HFF-Myc (cell line): ENCODE measurements at regions not wholly inside any gene's neighbourhood (a gene's known extent, or its start where the extent isn't known, plus 50 kb on each side); places are given as distances from the start of the nearest gene placed in this dataset.

ENCODE experiments used
- DNase-seq: peaks from one replicate; pipeline ENCODE4 v3.0.0-alpha.2; 2011; ENCODE audit warnings: low read depth; ENCODE audit errors: extremely low read depth
- H3K4me3 ChIP-seq: replicated peaks from 2 replicates; pipeline ENCODE4 v1.5.1; 2011; ENCODE audit warnings: low read depth, mild to moderate bottlenecking, control low read depth, low read length
- CTCF ChIP-seq: IDR thresholded peaks from 2 replicates; pipeline ENCODE4 v1.5.1; 2012; ENCODE audit warnings: mild to moderate bottlenecking, low read depth, low read length, control low read depth; ENCODE audit errors: missing control alignments

- DNase-seq: no peak
- no peak overlapping the region for H3K4me3 ChIP-seq
- no peak for TF ChIP-seq CTCF
These were observed 973.8 kb upstream of the CELF4 start for GRCh38 chr18:38539371-38539770.

GRCh38 chr18:38534073-38534472 is 968.5 kb upstream of the CELF4 start:
- no peak overlapping the region for H3K4me3 ChIP-seq
- no peak for DNase-seq
- no peak for TF ChIP-seq CTCF

- no peak for DNase-seq
- H3K4me3 ChIP-seq: no peak overlapping the region
- no peak for TF ChIP-seq CTCF
These were observed 961.3 kb upstream of the CELF4 start for GRCh38 chr18:38526922-38527321.

GRCh38 chr18:38525039-38525438 is 959.4 kb upstream of the CELF4 start:
- TF ChIP-seq CTCF: no peak
- no peak for DNase-seq
- H3K4me3 ChIP-seq: no peak overlapping the region

GRCh38 chr18:38520786-38521185 is 955.2 kb upstream of the CELF4 start:
- DNase-seq: no peak
- H3K4me3 ChIP-seq: no peak overlapping the region
- no peak for TF ChIP-seq CTCF

- no peak for TF ChIP-seq CTCF
- H3K4me3 ChIP-seq: no peak overlapping the region
- DNase-seq: no peak
These were observed 936.9 kb upstream of the CELF4 start for GRCh38 chr18:38502539-38502938.

- no peak for DNase-seq
- no peak overlapping the region for H3K4me3 ChIP-seq
- no peak for TF ChIP-seq CTCF
These were observed 931.7 kb upstream of the CELF4 start for GRCh38 chr18:38497266-38497665.
